Muscle layer of duodenum (tissue), 2 donors: ENCODE measurements at regions not wholly inside any gene's neighbourhood (a gene's known extent, or its start where the extent isn't known, plus 50 kb on each side); places are given as distances from the start of the nearest gene placed in this dataset.
"Not testable (repeated sequence)": the region's sequence is repeated elsewhere in the genome, so short reads cannot be mapped to it uniquely, and the experiment has no call there.

ENCODE experiments used
- H3K27ac ChIP-seq: one replicate; pipeline ENCODE4 v1.7.0; 2013; ENCODE audit warnings: mild to moderate bottlenecking, low read length
- H3K27me3 ChIP-seq: one replicate; pipeline ENCODE4 v1.7.0; 2013; ENCODE audit warnings: low read depth, mild to moderate bottlenecking, control low read depth, low read length
- H3K36me3 ChIP-seq, 2 donors: one replicate each; pipeline ENCODE4 v1.7.0; 2013; ENCODE audit warnings: low read length in 2 of 2, control low read depth in 1 of 2, mild to moderate bottlenecking in 1 of 2; ENCODE audit not compliant: insufficient read depth in 2 of 2, control insufficient read depth in 1 of 2
- H3K4me1 ChIP-seq, 2 donors: one replicate each; pipeline ENCODE4 v1.7.0; 2013; ENCODE audit warnings: low read length in 2 of 2, mild to moderate bottlenecking in 2 of 2, control low read depth in 1 of 2, moderate library complexity in 1 of 2; ENCODE audit not compliant: insufficient read depth in 2 of 2, control insufficient read depth in 1 of 2
- H3K4me3 ChIP-seq, 2 donors: one replicate each; pipeline ENCODE4 v1.7.0; 2013; ENCODE audit warnings: low read length in 2 of 2, low read depth in 1 of 2, mild to moderate bottlenecking in 1 of 2
- H3K9me3 ChIP-seq, 2 donors: one replicate each; pipeline ENCODE4 v1.7.0; 2013; ENCODE audit warnings: low read length in 2 of 2, control low read depth in 1 of 2, mild to moderate bottlenecking in 1 of 2; ENCODE audit not compliant: control insufficient read depth in 1 of 2
- donor health status: healthy.

- Histone ChIP-seq H3K27ac (no peak overlapping the region), H3K27me3 (no peaks in the 10 kb centered on the region), H3K36me3 (no peaks in the 10 kb centered on the region), H3K9me3 (no peaks in the 10 kb centered on the region), H3K4me1 (no peaks in the 10 kb centered on the region), H3K4me3 (no peak overlapping the region)
These were observed 124.6 kb upstream of the IVNS1ABP start for GRCh38 chr1:185441605-185442004.

- Histone ChIP-seq H3K36me3 (no peaks in the 10 kb centered on the region), H3K9me3 (no peaks in the 10 kb centered on the region), H3K27me3 (no peaks in the 10 kb centered on the region), H3K4me1 (no peaks in the 10 kb centered on the region), H3K27ac (no peak overlapping the region), H3K4me3 (no peak overlapping the region)
These were observed 123.8 kb upstream of the IVNS1ABP start for GRCh38 chr1:185440877-185441276.

GRCh38 chr1:185439727-185440415 is 122.8 kb upstream of the IVNS1ABP start:
- Histone ChIP-seq H3K27ac (no peak overlapping the region), H3K4me1 (no peaks in the 10 kb centered on the region), H3K9me3 (no peaks in the 10 kb centered on the region), H3K4me3 (no peak overlapping the region), H3K27me3 (no peaks in the 10 kb centered on the region), H3K36me3 (no peaks in the 10 kb centered on the region)

GRCh38 chr1:185438936-185439335 is 121.9 kb upstream of the IVNS1ABP start:
- H3K27ac ChIP-seq, result no peak overlapping the region
- no peaks in the 10 kb centered on the region for H3K36me3 ChIP-seq
- no peaks in the 10 kb centered on the region for H3K9me3 ChIP-seq
- no peaks in the 10 kb centered on the region for H3K27me3 ChIP-seq
- H3K4me3 ChIP-seq, result no peak overlapping the region
- no peaks in the 10 kb centered on the region for H3K4me1 ChIP-seq

GRCh38 chr1:185435696-185436379 is 118.8 kb upstream of the IVNS1ABP start:
- Histone ChIP-seq H3K27me3 (no peaks in the 10 kb centered on the region), H3K9me3 (peaks cover 0 to 2% of the 10 kb centered on the region in 2 donors), H3K4me1 (no peaks in the 10 kb centered on the region), H3K36me3 (no peaks in the 10 kb centered on the region), H3K27ac (no peak overlapping the region), H3K4me3 (no peak overlapping the region)

- Histone ChIP-seq H3K27ac (no peak overlapping the region), H3K9me3 (peaks cover 0 to 2% of the 10 kb centered on the region in 2 donors), H3K27me3 (no peaks in the 10 kb centered on the region), H3K4me1 (no peaks in the 10 kb centered on the region), H3K36me3 (no peaks in the 10 kb centered on the region), H3K4me3 (no peak overlapping the region)
These were observed 117.7 kb upstream of the IVNS1ABP start for GRCh38 chr1:185434721-185435120.

GRCh38 chr1:185433667-185434066 is 116.6 kb upstream of the IVNS1ABP start:
- H3K4me1 ChIP-seq, result no peaks in the 10 kb centered on the region
- H3K4me3 ChIP-seq, result no peak overlapping the region
- H3K36me3 ChIP-seq, result no peaks in the 10 kb centered on the region
- H3K9me3 ChIP-seq, result peaks cover 0 to 2% of the 10 kb centered on the region in 2 donors
- H3K27ac ChIP-seq, result no peak overlapping the region
- H3K27me3 ChIP-seq, result no peaks in the 10 kb centered on the region

GRCh38 chr1:185432948-185433347 is 115.9 kb upstream of the IVNS1ABP start:
- Histone ChIP-seq H3K9me3 (peaks cover 0 to 2% of the 10 kb centered on the region in 2 donors), H3K27ac (no peak overlapping the region), H3K27me3 (no peaks in the 10 kb centered on the region), H3K4me1 (no peaks in the 10 kb centered on the region), H3K4me3 (no peak overlapping the region), H3K36me3 (no peaks in the 10 kb centered on the region)

GRCh38 chr1:185431612-185432011 is 114.6 kb upstream of the IVNS1ABP start:
- peaks cover 0 to 2% of the 10 kb centered on the region in 2 donors for H3K9me3 ChIP-seq
- no peak overlapping the region for H3K27ac ChIP-seq
- peaks cover 0 to 7% of the 10 kb centered on the region in 2 donors for H3K4me1 ChIP-seq
- H3K36me3 ChIP-seq, result no peaks in the 10 kb centered on the region
- H3K4me3 ChIP-seq, result no peak overlapping the region
- H3K27me3 ChIP-seq, result no peaks in the 10 kb centered on the region

GRCh38 chr1:185429668-185430067 is 112.6 kb upstream of the IVNS1ABP start:
- not testable (repeated sequence) for H3K27ac ChIP-seq, H3K4me3 ChIP-seq, H3K27me3 ChIP-seq, H3K4me1 ChIP-seq, H3K36me3 ChIP-seq, H3K9me3 ChIP-seq

GRCh38 chr1:185427776-185428175 is 110.7 kb upstream of the IVNS1ABP start:
- no peak overlapping the region for H3K4me3 ChIP-seq
- no peaks in the 10 kb centered on the region for H3K36me3 ChIP-seq
- no peak overlapping the region for H3K27ac ChIP-seq
- H3K4me1 ChIP-seq, result peaks cover 0 to 9% of the 10 kb centered on the region in 2 donors
- peaks cover 0 to under 1% of the 10 kb centered on the region in 2 donors for H3K9me3 ChIP-seq
- H3K27me3 ChIP-seq, result no peaks in the 10 kb centered on the region
